ENCODE measurements at regions not wholly inside any gene's neighbourhood (a gene's known extent, or its start where the extent isn't known, plus 50 kb on each side); places are given as distances from the start of the nearest gene placed in this dataset.

DNA sequence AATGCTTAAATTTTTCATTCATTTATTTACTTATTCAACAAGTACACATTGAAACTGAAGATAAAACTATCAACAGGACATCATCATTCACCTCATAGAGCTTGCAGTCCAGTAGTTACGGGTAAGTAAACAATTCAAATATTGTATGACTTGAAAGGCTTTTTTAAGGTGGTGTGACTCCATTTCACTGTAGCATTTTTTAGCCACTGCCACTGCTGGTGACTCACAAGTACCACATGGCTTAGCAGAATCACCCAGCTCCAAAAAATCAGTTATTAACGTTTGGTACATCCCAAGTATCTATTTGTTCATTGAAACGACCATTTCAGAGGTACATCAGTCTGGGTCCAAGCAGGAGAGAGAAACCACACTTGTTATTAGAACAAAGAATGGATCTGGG, 427.9 kb upstream of the DDI1 start:
- peaks cover 13% of the 10 kb centered on the region for H3K9me3 Mint-ChIP-seq
- ATAC-seq (no peak), DNase-seq (ENCODE audit: low spot score) (no peak)
- ChIA-PET CTCF (interaction anchor here (0.8 to 2.0 kb wide), 5 partner anchors 8 to 124 kb away, joined by 3 to 8 read pairs (median 3); no protein-coding TSS in a partner anchor), POLR2A (no interaction called here)
- no peak overlapping the region for H3K4me3 Mint-ChIP-seq
- H3K27me3 Mint-ChIP-seq (ENCODE audit: low read depth): no peaks in the 10 kb centered on the region; the same call in 1 of the 2 replicates
- H3K36me3 Mint-ChIP-seq: no peaks in the 10 kb centered on the region; the same call in 1 of the 2 replicates
- TF ChIP-seq, protein P1, sequence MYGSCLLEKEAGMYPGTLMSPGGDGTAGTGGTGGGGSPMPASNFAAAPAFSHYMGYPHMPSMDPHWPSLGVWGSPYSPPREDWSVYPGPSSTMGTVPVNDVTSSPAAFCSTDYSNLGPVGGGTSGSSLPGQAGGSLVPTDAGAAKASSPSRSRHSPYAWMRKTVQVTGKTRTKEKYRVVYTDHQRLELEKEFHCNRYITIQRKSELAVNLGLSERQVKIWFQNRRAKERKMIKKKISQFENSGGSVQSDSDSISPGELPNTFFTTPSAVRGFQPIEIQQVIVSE (CRISPR knock-in tag; IDR thresholded peaks at IDR 0.05; ENCODE audit: borderline replicate concordance): no peak
- TF ChIP-seq TP53 (CRISPR knock-in tag; IDR thresholded peaks at IDR 0.05) (no peak), ZNF416 (CRISPR knock-in tag; IDR thresholded peaks at IDR 0.05) (no peak), KAT7 (CRISPR knock-in tag; IDR thresholded peaks at IDR 0.05; ENCODE audit: borderline replicate concordance) (no peak), FOXJ3 (CRISPR knock-in tag; IDR thresholded peaks at IDR 0.05; ENCODE audit: borderline replicate concordance) (no peak), CREM (CRISPR knock-in tag; IDR thresholded peaks at IDR 0.05) (no peak)
- peaks cover 3% of the 10 kb centered on the region; the same call in 1 of the 2 replicates for H3K4me1 Mint-ChIP-seq
- H3K27ac Mint-ChIP-seq: no peak overlapping the region

DNA sequence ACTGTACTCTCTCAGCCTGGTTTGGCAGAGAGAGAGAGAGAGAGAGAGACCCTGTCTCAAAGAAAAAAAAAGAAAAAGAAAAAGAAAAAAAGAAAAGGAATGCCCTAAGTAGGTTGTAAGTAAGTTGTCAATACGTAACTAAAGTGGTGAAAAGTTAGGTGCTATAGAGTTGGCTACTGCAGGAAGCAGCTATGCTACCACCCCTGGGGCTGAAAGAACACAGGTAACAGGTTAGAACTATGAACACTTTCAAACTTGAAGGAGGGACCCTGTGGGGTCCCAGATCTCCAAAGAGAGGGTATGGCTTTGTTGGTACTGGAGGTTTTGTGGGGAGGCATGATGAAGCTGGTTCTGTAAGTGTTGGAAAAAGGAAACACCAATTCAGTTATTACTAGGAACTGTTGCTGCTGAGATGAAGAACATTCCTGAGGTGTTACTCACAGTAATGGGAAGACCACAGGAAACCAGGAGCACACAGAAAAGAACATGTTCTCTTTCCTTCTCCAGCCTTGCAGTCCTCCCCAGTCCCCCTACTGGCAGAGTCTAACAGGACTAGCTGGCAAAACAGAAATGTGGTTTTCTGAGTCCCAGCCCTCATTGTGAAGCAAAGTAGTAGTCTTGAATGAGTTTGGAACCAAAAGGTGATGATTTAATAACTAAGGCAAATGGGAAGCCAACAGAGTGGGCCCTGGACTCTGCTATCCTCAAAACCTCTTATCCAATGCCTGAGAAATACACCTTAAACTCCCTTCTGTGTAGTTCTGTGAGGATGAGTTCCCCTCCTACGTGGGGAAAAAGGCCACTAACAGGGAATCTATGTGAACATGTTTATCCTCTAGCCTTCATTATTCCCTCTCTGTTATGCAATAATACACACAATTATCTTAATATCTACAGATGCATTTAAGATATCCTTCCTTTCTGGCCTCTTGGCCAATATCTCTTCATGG, 427.0 kb upstream of the DDI1 start:
- Mint-ChIP-seq H3K27ac (no peak overlapping the region), H3K4me1 (peaks cover 3% of the 10 kb centered on the region; the same call in 1 of the 2 replicates), H3K4me3 (no peak overlapping the region), H3K36me3 (no peaks in the 10 kb centered on the region; the same call in 1 of the 2 replicates), H3K27me3 (ENCODE audit: low read depth) (no peaks in the 10 kb centered on the region; the same call in 1 of the 2 replicates), H3K9me3 (peaks cover 16% of the 10 kb centered on the region)
- TF ChIP-seq, protein P2, sequence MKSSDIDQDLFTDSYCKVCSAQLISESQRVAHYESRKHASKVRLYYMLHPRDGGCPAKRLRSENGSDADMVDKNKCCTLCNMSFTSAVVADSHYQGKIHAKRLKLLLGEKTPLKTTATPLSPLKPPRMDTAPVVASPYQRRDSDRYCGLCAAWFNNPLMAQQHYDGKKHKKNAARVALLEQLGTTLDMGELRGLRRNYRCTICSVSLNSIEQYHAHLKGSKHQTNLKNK (CRISPR knock-in tag; IDR thresholded peaks at IDR 0.05): no peak
- TF ChIP-seq ZNF263 (CRISPR knock-in tag; IDR thresholded peaks at IDR 0.05; ENCODE audit: low read depth): 0 out of 2 replicates have a peak, but pooled peaks have one; percentile 28
- ChIA-PET CTCF (interaction anchor here (0.6 to 2.0 kb wide), 8 partner anchors 9 to 270 kb away, joined by 3 to 8 read pairs (median 3); no protein-coding TSS in a partner anchor), POLR2A (no interaction called here)
- peak; percentile 98 for ATAC-seq
- DNase-seq (ENCODE audit: low spot score): peak; percentile 32

DNA sequence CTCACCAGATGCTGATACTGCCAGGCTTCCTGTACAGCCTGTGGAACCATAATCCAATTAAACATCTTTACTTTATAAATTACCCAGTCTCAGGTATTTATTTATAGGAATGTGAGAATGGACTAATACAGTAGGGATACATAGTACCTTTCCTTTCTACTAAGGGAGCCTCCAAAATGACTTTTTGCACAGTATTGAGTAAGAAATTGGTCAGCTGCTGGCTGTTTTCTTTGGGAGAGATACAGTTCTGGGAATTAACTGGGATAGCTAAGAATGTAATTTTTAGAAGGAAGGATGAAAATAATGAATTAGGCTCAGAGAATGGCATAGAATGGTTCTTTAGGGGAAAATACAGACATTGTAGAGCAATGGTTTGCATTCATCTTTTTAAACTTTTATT, 426.0 kb upstream of the DDI1 start:
- no peaks in the 10 kb centered on the region; the same call in 1 of the 2 replicates for H3K36me3 Mint-ChIP-seq
- H3K4me3 Mint-ChIP-seq: no peak overlapping the region
- ATAC-seq (no peak), DNase-seq (ENCODE audit: low spot score) (no peak)
- peaks cover 12% of the 10 kb centered on the region for H3K9me3 Mint-ChIP-seq
- POLR2A ChIA-PET: no interaction called here
- H3K4me1 Mint-ChIP-seq: peaks cover 3% of the 10 kb centered on the region; the same call in 1 of the 2 replicates
- H3K27me3 Mint-ChIP-seq (ENCODE audit: low read depth): no peaks in the 10 kb centered on the region; the same call in 1 of the 2 replicates
- CTCF ChIA-PET: no interaction called here
- H3K27ac Mint-ChIP-seq: no peak overlapping the region
- no peak for TF ChIP-seq ZNF423 (CRISPR knock-in tag; IDR thresholded peaks at IDR 0.05)
- TF ChIP-seq, protein P3, sequence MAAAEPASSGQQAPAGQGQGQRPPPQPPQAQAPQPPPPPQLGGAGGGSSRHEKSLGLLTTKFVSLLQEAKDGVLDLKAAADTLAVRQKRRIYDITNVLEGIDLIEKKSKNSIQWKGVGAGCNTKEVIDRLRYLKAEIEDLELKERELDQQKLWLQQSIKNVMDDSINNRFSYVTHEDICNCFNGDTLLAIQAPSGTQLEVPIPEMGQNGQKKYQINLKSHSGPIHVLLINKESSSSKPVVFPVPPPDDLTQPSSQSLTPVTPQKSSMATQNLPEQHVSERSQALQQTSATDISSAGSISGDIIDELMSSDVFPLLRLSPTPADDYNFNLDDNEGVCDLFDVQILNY (CRISPR knock-in tag; IDR thresholded peaks at IDR 0.05): no peak
- TF ChIP-seq, protein P4, sequence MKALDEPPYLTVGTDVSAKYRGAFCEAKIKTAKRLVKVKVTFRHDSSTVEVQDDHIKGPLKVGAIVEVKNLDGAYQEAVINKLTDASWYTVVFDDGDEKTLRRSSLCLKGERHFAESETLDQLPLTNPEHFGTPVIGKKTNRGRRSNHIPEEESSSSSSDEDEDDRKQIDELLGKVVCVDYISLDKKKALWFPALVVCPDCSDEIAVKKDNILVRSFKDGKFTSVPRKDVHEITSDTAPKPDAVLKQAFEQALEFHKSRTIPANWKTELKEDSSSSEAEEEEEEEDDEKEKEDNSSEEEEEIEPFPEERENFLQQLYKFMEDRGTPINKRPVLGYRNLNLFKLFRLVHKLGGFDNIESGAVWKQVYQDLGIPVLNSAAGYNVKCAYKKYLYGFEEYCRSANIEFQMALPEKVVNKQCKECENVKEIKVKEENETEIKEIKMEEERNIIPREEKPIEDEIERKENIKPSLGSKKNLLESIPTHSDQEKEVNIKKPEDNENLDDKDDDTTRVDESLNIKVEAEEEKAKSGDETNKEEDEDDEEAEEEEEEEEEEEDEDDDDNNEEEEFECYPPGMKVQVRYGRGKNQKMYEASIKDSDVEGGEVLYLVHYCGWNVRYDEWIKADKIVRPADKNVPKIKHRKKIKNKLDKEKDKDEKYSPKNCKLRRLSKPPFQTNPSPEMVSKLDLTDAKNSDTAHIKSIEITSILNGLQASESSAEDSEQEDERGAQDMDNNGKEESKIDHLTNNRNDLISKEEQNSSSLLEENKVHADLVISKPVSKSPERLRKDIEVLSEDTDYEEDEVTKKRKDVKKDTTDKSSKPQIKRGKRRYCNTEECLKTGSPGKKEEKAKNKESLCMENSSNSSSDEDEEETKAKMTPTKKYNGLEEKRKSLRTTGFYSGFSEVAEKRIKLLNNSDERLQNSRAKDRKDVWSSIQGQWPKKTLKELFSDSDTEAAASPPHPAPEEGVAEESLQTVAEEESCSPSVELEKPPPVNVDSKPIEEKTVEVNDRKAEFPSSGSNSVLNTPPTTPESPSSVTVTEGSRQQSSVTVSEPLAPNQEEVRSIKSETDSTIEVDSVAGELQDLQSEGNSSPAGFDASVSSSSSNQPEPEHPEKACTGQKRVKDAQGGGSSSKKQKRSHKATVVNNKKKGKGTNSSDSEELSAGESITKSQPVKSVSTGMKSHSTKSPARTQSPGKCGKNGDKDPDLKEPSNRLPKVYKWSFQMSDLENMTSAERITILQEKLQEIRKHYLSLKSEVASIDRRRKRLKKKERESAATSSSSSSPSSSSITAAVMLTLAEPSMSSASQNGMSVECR (CRISPR knock-in tag; IDR thresholded peaks at IDR 0.05; ENCODE audit: borderline replicate concordance): no peak
- TF ChIP-seq SOX15 (CRISPR knock-in tag; IDR thresholded peaks at IDR 0.05): no peak
- TF ChIP-seq, protein P5, sequence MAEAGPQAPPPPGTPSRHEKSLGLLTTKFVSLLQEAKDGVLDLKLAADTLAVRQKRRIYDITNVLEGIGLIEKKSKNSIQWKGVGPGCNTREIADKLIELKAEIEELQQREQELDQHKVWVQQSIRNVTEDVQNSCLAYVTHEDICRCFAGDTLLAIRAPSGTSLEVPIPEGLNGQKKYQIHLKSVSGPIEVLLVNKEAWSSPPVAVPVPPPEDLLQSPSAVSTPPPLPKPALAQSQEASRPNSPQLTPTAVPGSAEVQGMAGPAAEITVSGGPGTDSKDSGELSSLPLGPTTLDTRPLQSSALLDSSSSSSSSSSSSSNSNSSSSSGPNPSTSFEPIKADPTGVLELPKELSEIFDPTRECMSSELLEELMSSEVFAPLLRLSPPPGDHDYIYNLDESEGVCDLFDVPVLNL (CRISPR knock-in tag; IDR thresholded peaks at IDR 0.05; ENCODE audit: borderline replicate concordance, low read depth): no peak
- no peak for TF ChIP-seq TCF7 (CRISPR knock-in tag; IDR thresholded peaks at IDR 0.05; ENCODE audit: low read depth)
- no peak for TF ChIP-seq NFATC4 (CRISPR knock-in tag; IDR thresholded peaks at IDR 0.05)
- TF ChIP-seq ZNF219 (CRISPR knock-in tag; IDR thresholded peaks at IDR 0.05; ENCODE audit: borderline replicate concordance): no peak
- TF ChIP-seq RELA (CRISPR knock-in tag; IDR thresholded peaks at IDR 0.05; ENCODE audit: borderline replicate concordance): no peak
- TF ChIP-seq PRRX2 (CRISPR knock-in tag; IDR thresholded peaks at IDR 0.05): no peak
- TF ChIP-seq, protein P6, sequence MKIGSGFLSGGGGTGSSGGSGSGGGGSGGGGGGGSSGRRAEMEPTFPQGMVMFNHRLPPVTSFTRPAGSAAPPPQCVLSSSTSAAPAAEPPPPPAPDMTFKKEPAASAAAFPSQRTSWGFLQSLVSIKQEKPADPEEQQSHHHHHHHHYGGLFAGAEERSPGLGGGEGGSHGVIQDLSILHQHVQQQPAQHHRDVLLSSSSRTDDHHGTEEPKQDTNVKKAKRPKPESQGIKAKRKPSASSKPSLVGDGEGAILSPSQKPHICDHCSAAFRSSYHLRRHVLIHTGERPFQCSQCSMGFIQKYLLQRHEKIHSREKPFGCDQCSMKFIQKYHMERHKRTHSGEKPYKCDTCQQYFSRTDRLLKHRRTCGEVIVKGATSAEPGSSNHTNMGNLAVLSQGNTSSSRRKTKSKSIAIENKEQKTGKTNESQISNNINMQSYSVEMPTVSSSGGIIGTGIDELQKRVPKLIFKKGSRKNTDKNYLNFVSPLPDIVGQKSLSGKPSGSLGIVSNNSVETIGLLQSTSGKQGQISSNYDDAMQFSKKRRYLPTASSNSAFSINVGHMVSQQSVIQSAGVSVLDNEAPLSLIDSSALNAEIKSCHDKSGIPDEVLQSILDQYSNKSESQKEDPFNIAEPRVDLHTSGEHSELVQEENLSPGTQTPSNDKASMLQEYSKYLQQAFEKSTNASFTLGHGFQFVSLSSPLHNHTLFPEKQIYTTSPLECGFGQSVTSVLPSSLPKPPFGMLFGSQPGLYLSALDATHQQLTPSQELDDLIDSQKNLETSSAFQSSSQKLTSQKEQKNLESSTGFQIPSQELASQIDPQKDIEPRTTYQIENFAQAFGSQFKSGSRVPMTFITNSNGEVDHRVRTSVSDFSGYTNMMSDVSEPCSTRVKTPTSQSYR (CRISPR knock-in tag; IDR thresholded peaks at IDR 0.05): no peak
